ENCODE measurements at regions not wholly inside any gene's neighbourhood (a gene's known extent, or its start where the extent isn't known, plus 50 kb on each side); places are given as distances from the start of the nearest gene placed in this dataset.

GRCh38 chr6:43942011-43942442, 172.0 kb downstream of the VEGFA start:
- H3K9me3 ChIP-seq (ENCODE audit: insufficient read depth, low read depth, low read length): peaks cover 2% of the 10 kb centered on the region
- H3K4ac ChIP-seq (ENCODE audit: low read depth, low read length): no peak overlapping the region
- H3K18ac ChIP-seq (ENCODE audit: low read length): no peak overlapping the region
- H3K9ac ChIP-seq (ENCODE audit: low read length): no peak overlapping the region
- H3K14ac ChIP-seq (ENCODE audit: low read length): no peak overlapping the region
- H2BK5ac ChIP-seq (ENCODE audit: low read depth, low read length, poor library complexity): no peak overlapping the region
- H2AFZ ChIP-seq (ENCODE audit: insufficient read depth, low read length, poor library complexity): no peak overlapping the region
- H3K4me3 ChIP-seq (ENCODE audit: low read depth, low read length): no peak overlapping the region
- H4K12ac ChIP-seq (ENCODE audit: low read depth, low read length): no peak overlapping the region
- H3K79me1 ChIP-seq (ENCODE audit: low read length): no peaks in the 10 kb centered on the region
- H4K91ac ChIP-seq (ENCODE audit: low read depth, low read length): no peak overlapping the region
- peaks cover 9 to 15% of the 10 kb centered on the region in 2 experiments for H3K4me1 ChIP-seq (ENCODE audit: control insufficient read depth in 1 of 2, insufficient read depth in 2 of 2, low read length in 2 of 2)
- no peak overlapping the region for H3K4me2 ChIP-seq (ENCODE audit: low read length)
- no peak overlapping the region for H2AK5ac ChIP-seq (ENCODE audit: low read length)
- no peak overlapping the region for H2BK120ac ChIP-seq (ENCODE audit: insufficient read depth, low read length, poor library complexity)
- H3K36me3 ChIP-seq (ENCODE audit: control insufficient read depth in 1 of 2, insufficient read depth in 2 of 2, low read length in 2 of 2): no peaks in the 10 kb centered on the region
- no peak overlapping the region for H2BK12ac ChIP-seq (ENCODE audit: low read length)
- no peak for DNase-seq
- no peak overlapping the region for H3K27ac ChIP-seq (ENCODE audit: low read depth, low read length)
- WGBS (ENCODE audit: extremely low coverage, insufficient coverage, insufficient read length): no CpG with 5 or more reads among the region's 5 CpGs
- H3K79me2 ChIP-seq (ENCODE audit: control insufficient read depth, insufficient read depth, low read length, poor library complexity): no peaks in the 10 kb centered on the region
- no peak overlapping the region for H3K23ac ChIP-seq (ENCODE audit: low read length)
- no peaks in the 10 kb centered on the region for H3K27me3 ChIP-seq (ENCODE audit: insufficient read depth, low read length)
- no peak overlapping the region for H4K8ac ChIP-seq (ENCODE audit: low read depth, low read length)

GRCh38 chr6:43941174-43941573, 171.2 kb downstream of the VEGFA start:
- no CpG with 5 or more reads among the region's 5 CpGs for WGBS (ENCODE audit: extremely low coverage, insufficient coverage, insufficient read length)
- no peak overlapping the region for H4K8ac ChIP-seq (ENCODE audit: low read depth, low read length)
- no peaks in the 10 kb centered on the region for H3K36me3 ChIP-seq (ENCODE audit: control insufficient read depth in 1 of 2, insufficient read depth in 2 of 2, low read length in 2 of 2)
- H3K4me3 ChIP-seq (ENCODE audit: low read depth, low read length): no peak overlapping the region
- H2AFZ ChIP-seq (ENCODE audit: insufficient read depth, low read length, poor library complexity): no peak overlapping the region
- H3K4me2 ChIP-seq (ENCODE audit: low read length): no peak overlapping the region
- no peak overlapping the region for H3K18ac ChIP-seq (ENCODE audit: low read length)
- H3K14ac ChIP-seq (ENCODE audit: low read length): no peak overlapping the region
- H4K12ac ChIP-seq (ENCODE audit: low read depth, low read length): no peak overlapping the region
- H3K79me1 ChIP-seq (ENCODE audit: low read length): no peaks in the 10 kb centered on the region
- no peak overlapping the region for H3K27ac ChIP-seq (ENCODE audit: low read depth, low read length)
- H2BK12ac ChIP-seq (ENCODE audit: low read length): no peak overlapping the region
- H3K9ac ChIP-seq (ENCODE audit: low read length): no peak overlapping the region
- H3K27me3 ChIP-seq (ENCODE audit: insufficient read depth, low read length): no peaks in the 10 kb centered on the region
- no peak overlapping the region for H3K23ac ChIP-seq (ENCODE audit: low read length)
- no peak overlapping the region for H2BK5ac ChIP-seq (ENCODE audit: low read depth, low read length, poor library complexity)
- DNase-seq: no peak
- H3K4ac ChIP-seq (ENCODE audit: low read depth, low read length): no peak overlapping the region
- no peak overlapping the region for H4K91ac ChIP-seq (ENCODE audit: low read depth, low read length)
- no peaks in the 10 kb centered on the region for H3K79me2 ChIP-seq (ENCODE audit: control insufficient read depth, insufficient read depth, low read length, poor library complexity)
- no peak overlapping the region for H2AK5ac ChIP-seq (ENCODE audit: low read length)
- H3K4me1 ChIP-seq (ENCODE audit: control insufficient read depth in 1 of 2, insufficient read depth in 2 of 2, low read length in 2 of 2): peaks cover 13 to 18% of the 10 kb centered on the region in 2 experiments
- peaks cover under 1% of the 10 kb centered on the region for H3K9me3 ChIP-seq (ENCODE audit: insufficient read depth, low read depth, low read length)
- no peak overlapping the region for H2BK120ac ChIP-seq (ENCODE audit: insufficient read depth, low read length, poor library complexity)

- Histone ChIP-seq H4K12ac (ENCODE audit: low read depth, low read length) (no peak overlapping the region), H3K4ac (ENCODE audit: low read depth, low read length) (no peak overlapping the region), H3K79me2 (ENCODE audit: control insufficient read depth, insufficient read depth, low read length, poor library complexity) (no peaks in the 10 kb centered on the region), H3K14ac (ENCODE audit: low read length) (no peak overlapping the region), H3K23ac (ENCODE audit: low read length) (no peak overlapping the region), H3K18ac (ENCODE audit: low read length) (no peak overlapping the region), H2BK120ac (ENCODE audit: insufficient read depth, low read length, poor library complexity) (no peak overlapping the region), H3K4me1 (ENCODE audit: control insufficient read depth in 1 of 2, insufficient read depth in 2 of 2, low read length in 2 of 2) (peaks cover 13 to 18% of the 10 kb centered on the region in 2 experiments), H2BK12ac (ENCODE audit: low read length) (no peak overlapping the region), H2BK5ac (ENCODE audit: low read depth, low read length, poor library complexity) (no peak overlapping the region), H2AFZ (ENCODE audit: insufficient read depth, low read length, poor library complexity) (no peak overlapping the region), H3K27ac (ENCODE audit: low read depth, low read length) (no peak overlapping the region), H4K91ac (ENCODE audit: low read depth, low read length) (no peak overlapping the region), H3K9ac (ENCODE audit: low read length) (no peak overlapping the region), H3K4me3 (ENCODE audit: low read depth, low read length) (no peak overlapping the region), H3K79me1 (ENCODE audit: low read length) (no peaks in the 10 kb centered on the region), H3K4me2 (ENCODE audit: low read length) (no peak overlapping the region), H2AK5ac (ENCODE audit: low read length) (no peak overlapping the region), H3K9me3 (ENCODE audit: insufficient read depth, low read depth, low read length) (no peaks in the 10 kb centered on the region), H3K36me3 (ENCODE audit: control insufficient read depth in 1 of 2, insufficient read depth in 2 of 2, low read length in 2 of 2) (no peaks in the 10 kb centered on the region), H4K8ac (ENCODE audit: low read depth, low read length) (no peak overlapping the region), H3K27me3 (ENCODE audit: insufficient read depth, low read length) (no peaks in the 10 kb centered on the region)
- no CpG with 5 or more reads among the region's 10 CpGs for WGBS (ENCODE audit: extremely low coverage, insufficient coverage, insufficient read length)
- no peak for DNase-seq
Measured at GRCh38 chr6:43940393-43941087, 170.5 kb downstream of the VEGFA start.

- Histone ChIP-seq H4K12ac (ENCODE audit: low read depth, low read length) (no peak overlapping the region), H3K4ac (ENCODE audit: low read depth, low read length) (no peak overlapping the region), H3K9me3 (ENCODE audit: insufficient read depth, low read depth, low read length) (no peaks in the 10 kb centered on the region), H3K27me3 (ENCODE audit: insufficient read depth, low read length) (no peaks in the 10 kb centered on the region), H3K14ac (ENCODE audit: low read length) (no peak overlapping the region), H3K36me3 (ENCODE audit: control insufficient read depth in 1 of 2, insufficient read depth in 2 of 2, low read length in 2 of 2) (no peaks in the 10 kb centered on the region), H3K4me3 (ENCODE audit: low read depth, low read length) (no peak overlapping the region), H4K8ac (ENCODE audit: low read depth, low read length) (no peak overlapping the region), H2BK12ac (ENCODE audit: low read length) (no peak overlapping the region), H2AFZ (ENCODE audit: insufficient read depth, low read length, poor library complexity) (no peak overlapping the region), H3K4me2 (ENCODE audit: low read length) (no peak overlapping the region), H3K18ac (ENCODE audit: low read length) (no peak overlapping the region), H4K91ac (ENCODE audit: low read depth, low read length) (no peak overlapping the region), H3K23ac (ENCODE audit: low read length) (no peak overlapping the region), H3K4me1 (ENCODE audit: control insufficient read depth in 1 of 2, insufficient read depth in 2 of 2, low read length in 2 of 2) (peaks cover 13 to 17% of the 10 kb centered on the region in 2 experiments), H3K79me2 (ENCODE audit: control insufficient read depth, insufficient read depth, low read length, poor library complexity) (no peaks in the 10 kb centered on the region), H3K79me1 (ENCODE audit: low read length) (no peaks in the 10 kb centered on the region), H2BK5ac (ENCODE audit: low read depth, low read length, poor library complexity) (no peak overlapping the region), H2AK5ac (ENCODE audit: low read length) (no peak overlapping the region), H3K9ac (ENCODE audit: low read length) (no peak overlapping the region), H3K27ac (ENCODE audit: low read depth, low read length) (no peak overlapping the region), H2BK120ac (ENCODE audit: insufficient read depth, low read length, poor library complexity) (no peak overlapping the region)
- no CpG with 5 or more reads among the region's 2 CpGs for WGBS (ENCODE audit: extremely low coverage, insufficient coverage, insufficient read length)
- DNase-seq: no peak
Measured at GRCh38 chr6:43940071-43940392, 170.0 kb downstream of the VEGFA start.

Data from trophoblast cell (in vitro differentiated cells and primary cell).